Tongue (tissue), 1 donor: ENCODE measurements at regions not wholly inside any gene's neighbourhood (a gene's known extent, or its start where the extent isn't known, plus 50 kb on each side); places are given as distances from the start of the nearest gene placed in this dataset.
"Not testable (repeated sequence)": the region's sequence is repeated elsewhere in the genome, so short reads cannot be mapped to it uniquely, and the experiment has no call there.

Experiments used
- DNase-seq: peaks from one replicate; pipeline ENCODE4 v3.0.0-alpha.2; 2015

GRCh38 chr1:46878173-46878782 lies 63.0 kb downstream of the CYP4A11 start:
- DNase-seq = peak; percentile 30

DNA sequence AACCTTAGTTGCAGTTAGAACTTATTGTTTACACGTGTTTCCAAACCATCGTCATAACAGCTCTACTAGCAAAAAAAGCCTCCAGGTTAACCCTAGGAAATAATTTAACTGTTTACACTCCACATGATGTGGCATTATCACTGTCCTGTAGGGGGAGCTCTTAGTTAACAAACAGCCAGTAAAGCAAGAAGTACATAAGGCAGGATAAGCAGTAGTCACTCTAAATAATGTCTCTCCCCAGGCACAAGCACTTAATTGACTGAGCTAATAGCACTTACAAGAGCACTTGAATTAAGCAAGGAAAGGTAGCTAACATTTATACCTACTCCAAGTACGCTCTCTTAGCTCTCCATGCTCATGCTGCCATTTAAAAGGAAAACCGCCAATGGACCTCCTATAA lies 65.2 kb downstream of the CYP4A11 start:
- not testable (repeated sequence) for DNase-seq
